ENCODE measurements at regions not wholly inside any gene's neighbourhood (a gene's known extent, or its start where the extent isn't known, plus 50 kb on each side); places are given as distances from the start of the nearest gene placed in this dataset.

DNA sequence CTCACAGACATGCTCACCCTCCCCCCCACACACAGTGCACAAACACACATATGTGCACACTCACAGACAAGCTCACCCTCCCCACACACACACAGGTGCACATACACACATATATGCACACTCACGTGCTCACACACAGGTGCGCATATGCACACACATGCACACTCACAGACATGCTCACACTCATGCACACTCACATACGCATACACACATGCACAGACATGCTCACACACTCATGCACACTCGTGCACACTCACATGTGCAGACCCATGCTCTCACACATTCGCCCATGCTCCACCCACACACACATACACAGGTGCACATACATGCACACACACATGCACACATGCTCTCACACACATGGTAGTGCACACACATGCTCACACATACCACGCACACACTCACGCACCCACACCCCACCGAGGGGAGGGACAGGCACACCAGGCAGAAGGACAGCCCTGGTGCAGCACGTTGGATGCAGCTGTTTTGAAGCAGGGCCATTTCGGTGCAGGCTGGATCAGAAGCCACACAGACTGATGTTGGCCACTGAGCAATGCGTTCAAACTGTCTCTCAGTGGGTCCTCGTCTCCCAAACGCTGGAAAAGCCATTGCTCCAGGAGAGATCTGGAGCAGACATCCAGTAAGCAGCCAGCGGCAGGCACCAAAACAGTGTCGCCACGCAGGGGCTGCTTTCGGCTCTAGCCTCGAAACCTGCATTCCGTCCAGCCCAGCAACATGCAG is 86.2 kb upstream of the ZNF469 start:
- no peak for DNase-seq (ENCODE audit: extremely low read depth, low read depth)

DNA sequence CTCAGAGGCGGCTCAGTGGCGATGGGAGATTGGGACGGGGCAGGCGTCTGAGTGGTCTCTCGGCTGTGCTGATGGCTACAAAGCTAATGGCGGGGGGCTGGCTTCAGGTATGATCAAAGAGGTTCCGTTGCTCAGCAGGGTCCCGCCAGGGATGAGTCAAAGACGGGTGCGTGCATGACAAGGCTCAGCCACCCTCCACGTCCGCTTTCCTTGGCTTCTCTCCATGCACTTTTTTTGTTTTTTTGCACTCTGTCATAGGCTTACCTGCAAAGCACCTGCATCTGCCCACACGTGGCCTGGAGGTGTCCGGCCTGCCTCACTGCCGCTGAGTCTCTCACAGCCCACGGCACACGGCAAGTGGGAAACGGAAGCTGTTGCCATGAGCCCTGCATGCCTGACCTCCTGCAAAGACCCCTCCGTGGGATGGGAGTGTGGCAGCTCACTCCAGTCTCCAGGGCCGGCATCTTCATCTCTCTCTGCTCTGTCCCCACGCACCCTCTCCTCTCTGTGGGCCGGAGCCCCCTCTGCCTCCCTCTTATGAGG is 85.5 kb upstream of the ZNF469 start:
- no peak for DNase-seq (ENCODE audit: extremely low read depth, low read depth)

DNA sequence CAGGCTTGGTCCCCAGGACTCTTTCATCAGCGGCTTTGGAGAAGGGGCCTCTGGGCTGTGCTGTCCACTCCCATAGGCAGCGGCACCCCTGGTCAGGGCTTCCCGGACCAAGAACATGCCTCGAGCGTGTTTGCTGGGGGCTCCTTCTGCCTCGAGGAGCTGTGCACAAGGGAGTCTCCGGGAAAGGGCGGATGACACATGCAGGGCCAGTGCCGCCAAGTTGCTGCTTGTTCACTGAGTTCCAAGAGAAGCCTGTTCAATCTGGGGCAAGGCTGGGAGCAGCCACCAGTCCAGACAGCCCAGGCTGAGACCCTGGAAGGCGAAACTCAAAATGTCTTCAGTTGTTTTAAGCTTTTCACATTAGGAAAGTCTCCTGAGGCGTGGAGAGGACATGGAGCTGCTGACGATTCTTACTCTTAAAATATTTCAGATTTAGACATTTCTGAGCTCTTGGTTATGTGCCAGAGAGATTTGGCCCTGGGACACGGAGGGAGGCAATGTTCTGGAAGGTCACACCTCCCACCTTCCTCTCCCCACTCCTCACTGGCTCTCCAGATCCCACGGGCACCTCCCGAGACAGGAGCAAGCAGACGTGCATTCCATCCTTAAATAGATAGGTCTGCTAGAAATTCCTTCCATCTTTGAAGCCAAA is 84.5 kb upstream of the ZNF469 start:
- DNase-seq (ENCODE audit: extremely low read depth, low read depth) = no peak

DNA sequence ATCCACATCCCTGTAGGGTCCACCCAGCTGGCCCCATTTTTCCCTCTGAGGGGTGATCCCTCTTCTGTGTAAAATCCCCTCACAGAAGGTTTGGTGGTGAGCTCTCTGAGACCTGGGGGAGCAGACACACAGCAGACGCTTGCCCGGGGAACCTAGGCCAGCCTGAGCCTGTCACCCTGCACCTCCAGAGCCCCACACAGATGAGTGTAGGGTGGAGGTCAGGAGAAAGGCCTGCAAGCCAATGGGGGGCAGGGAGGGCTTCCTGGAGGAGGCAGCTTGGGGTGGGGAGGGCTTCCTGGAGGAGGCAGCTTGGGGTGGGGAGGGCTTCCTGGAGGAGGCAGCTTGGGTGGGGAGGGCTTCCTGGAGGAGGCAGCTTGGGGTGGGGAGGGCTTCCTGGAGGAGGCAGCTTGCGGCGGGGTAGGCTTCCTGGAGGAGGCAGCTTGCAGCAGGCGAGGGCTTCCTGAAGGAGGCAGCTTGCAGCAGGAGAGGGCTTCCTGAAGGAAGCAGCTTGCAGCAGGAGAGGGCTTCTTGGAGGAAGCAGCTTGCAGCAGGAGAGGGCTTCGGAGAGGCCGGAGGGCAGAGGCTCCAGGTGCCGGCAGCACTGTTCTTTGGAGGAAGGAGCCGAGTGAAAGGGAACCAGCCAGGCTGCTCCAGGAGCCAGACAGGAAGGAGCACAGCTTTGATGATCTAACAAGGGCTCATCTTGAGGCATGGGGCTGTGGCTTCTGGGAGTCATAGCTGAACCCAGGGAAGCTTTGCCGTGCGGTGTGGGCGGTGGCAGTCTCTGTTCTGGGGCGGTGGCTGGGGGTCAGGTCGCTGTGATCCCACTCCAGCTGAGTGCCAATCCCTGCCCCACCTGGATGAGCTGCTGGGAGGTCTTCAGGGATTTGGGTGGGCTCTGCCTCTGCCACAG is 83.7 kb upstream of the ZNF469 start:
- no peak for DNase-seq (ENCODE audit: extremely low read depth, low read depth)

DNA sequence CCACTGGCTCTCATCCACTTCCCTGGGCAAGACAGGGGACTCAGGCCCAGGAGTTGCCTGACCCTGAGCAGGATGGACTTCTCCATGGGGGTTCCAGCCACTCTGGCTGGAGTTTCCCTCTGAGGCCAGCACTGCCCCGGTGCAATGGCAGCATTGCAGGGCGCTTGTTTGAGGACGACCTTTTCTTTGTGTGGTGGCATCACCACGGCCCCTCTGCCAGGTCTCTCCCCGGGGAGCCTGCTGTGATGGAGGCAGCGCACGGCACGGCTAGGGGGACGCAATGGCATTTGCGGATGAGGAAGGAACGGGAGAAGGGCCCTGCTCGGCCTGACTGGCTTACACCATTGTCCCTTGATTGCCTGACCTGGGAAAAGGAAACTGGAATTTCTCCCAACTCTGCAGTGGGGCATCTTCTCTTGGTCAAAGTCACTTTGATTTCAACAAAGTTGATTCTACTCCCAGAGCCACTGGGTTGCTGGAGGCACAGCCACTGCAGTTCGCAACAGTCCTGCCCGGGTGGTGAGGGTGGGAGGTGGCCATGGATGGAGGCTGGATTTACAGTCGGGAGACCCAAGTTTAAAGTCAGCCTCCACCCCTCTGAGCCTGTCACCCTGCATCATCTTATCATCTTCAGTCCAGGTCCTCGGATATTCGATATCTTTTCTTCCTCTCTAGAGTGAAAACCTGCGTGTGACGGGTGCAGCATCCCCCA is 82.9 kb upstream of the ZNF469 start:
- DNase-seq (ENCODE audit: extremely low read depth, low read depth) = no peak

DNA sequence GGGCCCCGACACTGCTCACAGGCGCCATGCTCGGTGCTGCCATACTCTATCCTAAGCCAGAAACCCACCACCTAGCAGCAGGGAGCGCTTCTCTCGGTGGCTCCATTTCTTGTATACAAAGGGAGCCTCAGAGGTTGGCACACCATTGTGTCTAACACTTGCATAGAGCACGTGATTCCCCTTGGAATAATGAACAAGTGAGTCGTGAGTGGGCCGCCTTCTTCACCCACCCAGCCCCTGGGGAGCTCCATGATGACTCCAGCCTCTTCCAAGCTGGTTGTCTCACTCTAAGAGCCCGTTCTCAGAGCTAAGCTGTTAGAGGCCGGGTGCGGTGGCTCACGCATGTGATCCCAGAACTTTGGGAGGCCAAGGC is 82.3 kb upstream of the ZNF469 start:
- DNase-seq (ENCODE audit: extremely low read depth, low read depth) = no peak

DNA sequence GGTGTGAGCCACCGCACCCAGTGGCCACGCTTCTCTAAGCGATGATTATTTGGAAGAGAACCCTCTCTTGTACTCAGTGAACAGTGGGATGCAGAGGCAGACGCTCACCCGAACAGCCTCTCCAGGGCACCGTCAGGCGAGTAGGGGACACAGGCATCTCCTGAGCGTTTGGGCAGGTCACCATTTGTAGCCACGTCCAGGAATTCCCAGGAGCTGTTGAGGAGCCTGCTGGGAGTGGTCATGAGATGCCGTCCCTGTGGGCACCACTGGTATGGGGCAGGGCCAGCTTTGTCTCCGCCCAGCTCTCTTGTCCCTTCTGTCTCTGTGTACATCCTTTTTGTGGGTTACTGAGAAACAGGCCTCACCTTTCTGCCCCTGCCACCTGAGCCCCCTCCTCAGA is 81.3 kb upstream of the ZNF469 start:
- no peak for DNase-seq (ENCODE audit: extremely low read depth, low read depth)

DNA sequence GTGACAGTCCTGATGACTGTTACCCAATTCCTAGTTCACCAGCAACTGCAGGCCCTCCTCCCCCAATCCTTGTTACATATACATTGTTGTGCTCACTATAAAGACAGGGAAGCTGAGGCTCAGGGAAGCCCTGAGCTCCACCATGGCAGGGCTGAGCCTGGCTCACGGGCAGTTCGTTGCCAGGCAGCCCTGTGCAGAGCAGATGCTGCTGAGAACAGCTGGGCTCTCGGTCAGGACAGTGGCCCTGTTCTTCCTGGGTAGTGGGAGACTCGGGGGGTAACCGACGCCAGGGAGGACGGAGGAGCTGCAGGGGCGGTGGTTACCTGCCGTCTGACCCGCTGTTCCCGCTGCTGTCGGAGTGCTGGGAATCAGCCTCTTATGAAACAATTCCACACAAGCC is 80.9 kb upstream of the ZNF469 start:
- DNase-seq (ENCODE audit: extremely low read depth, low read depth) = no peak

DNA sequence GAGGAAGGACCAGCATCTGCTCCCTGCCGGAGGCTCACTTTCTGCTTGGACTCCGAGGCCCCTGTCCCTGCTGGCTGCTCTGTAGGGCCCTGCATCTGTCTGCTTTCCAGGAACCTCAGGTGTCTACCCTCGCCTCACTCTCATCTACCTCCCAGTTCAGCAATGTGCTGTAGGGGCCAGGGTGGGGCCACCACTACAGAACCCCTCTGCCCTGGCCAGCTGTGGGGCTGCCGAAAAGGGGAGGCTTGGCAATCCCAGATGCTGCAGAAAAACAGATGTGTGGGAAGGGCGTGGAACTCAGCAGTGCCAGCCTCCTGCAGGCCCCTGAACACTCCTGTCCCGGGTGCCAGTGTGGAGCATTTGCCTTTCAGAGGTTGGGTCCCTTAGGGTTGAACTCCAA is 80.1 kb upstream of the ZNF469 start:
- DNase-seq (ENCODE audit: extremely low read depth, low read depth) = no peak

DNA sequence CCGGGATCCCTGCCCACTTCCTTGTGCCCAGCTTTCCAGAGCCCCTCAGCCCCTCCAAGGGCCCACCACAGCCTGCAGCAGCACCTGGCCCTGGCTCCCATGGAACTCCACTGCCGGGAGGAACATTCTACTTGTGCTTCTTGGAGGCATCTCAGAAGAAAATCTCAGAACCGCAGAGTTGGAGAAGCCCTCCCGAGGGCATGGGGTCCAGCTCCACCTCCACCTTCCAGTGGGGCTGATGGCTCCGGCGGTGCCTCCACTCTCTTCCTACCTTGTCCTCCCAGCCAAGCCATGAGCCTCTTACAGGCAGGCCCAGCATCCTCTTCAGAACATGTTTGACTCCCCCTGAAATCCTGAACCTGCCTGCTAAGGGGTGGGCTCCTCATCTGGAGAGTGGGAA is 79.4 kb upstream of the ZNF469 start:
- no peak for DNase-seq (ENCODE audit: extremely low read depth, low read depth)

DNA sequence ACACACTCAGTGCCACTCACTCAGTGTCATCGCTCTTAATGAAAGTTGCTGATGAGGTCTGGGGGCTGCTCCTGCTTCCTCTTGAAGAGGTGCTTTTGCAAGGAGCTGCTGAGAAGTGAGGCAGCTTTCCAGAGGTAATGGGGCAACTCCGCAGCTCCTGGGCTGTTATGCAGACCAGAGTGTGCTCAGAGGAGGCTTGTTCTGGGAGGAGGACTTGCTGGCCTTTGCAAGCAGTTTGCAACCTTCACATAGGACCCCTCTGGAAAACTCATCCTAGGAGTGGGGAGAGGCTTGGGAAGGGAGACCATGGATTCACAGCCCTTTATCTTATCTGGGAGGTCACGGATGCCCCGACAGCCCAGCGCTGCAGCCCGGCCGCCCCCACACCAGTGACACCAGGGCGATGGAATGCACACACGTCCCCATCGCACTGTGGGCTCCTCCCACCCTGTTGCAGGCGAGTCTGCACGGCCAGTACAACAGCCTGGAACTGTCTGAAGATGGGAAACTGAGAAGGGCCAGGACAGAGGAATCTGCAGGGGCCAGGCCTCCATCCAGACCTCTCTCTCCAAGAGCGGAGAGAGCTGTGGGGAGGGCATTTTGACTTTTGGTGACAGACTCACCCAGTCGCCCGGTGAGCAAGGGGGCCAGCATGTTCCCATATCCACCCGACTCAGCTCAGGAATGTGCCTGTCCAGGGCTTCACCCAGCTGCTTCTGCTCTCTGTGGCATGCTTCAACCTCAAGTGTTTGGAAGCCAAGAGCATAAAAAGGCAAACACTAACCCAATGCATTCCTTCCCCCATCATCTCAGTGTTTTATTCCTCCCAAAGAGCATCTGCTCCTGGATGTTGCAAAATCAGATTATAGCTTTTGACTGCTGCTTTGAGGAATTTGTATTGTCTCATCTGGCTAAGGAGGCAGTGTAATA is 78.6 kb upstream of the ZNF469 start:
- no peak for DNase-seq (ENCODE audit: extremely low read depth, low read depth)

DNA sequence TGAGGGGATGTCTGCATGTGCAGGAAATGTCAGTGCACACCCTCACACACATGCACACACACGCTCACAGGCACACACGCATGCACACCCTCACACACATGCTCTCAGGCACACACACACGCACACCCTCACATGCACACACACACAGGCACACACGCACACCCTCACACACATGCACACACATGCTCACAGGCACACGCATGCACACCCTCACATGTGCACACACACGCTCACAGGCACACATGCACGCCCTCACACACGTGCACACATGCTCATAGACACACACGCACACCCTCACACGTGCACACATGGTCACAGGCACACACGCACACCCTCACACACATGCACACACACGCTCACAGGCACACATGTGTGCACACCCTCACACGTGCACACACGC is 77.6 kb upstream of the ZNF469 start:
- no peak for DNase-seq (ENCODE audit: extremely low read depth, low read depth)

DNA sequence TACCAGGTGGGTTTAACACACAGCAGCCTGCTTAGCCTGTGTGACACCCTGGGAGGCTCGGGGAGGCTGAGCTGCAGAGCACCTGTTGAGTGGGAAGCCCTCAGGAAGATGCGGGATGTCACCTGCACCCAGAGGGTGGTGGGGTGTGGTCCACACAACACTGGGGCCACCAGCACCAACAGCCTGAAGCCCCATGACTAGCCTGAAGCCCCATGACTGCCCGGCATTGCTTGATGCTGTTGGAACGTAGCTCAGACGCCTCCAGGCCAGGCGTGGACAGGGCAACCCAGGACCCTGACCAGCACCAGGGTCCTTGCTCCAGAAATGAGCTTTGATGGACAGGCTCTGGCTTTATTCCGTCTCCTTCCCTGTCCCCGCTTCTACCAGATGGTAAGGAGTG is 76.3 kb upstream of the ZNF469 start:
- DNase-seq (ENCODE audit: extremely low read depth, low read depth) = no peak

DNA sequence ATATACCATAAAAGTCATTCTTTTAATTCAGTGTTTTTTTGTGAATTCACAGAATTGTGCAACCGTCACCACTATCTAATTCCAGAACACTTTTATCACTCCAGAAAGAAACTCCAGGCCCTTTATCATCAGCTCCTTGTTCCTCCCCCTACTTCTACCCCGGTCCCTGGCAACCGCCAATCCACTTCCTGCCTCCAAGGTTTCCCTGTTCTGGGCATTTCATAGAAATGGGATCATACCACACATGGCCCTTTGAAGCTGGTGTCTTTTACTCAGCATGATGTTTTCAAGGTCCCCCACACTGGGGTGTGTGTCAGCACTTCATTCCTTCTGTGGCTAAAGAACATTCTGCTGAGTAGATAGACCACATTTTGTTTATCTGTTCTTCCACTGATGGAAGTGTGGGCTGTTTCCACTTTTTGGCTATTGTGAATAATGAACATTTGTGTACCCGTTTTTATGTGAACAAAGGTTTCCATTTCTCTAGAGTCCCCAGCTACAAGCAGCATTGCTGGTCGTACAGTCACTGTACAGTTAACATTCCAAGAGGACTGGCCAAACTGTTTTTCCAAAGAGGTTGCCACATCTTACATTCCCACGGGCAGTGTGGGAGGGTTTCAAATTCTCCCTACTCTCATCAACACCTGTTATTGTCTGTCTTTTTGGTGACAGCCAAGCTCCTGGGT is 75.8 kb upstream of the ZNF469 start:
- DNase-seq (ENCODE audit: extremely low read depth, low read depth) = no peak

DNA sequence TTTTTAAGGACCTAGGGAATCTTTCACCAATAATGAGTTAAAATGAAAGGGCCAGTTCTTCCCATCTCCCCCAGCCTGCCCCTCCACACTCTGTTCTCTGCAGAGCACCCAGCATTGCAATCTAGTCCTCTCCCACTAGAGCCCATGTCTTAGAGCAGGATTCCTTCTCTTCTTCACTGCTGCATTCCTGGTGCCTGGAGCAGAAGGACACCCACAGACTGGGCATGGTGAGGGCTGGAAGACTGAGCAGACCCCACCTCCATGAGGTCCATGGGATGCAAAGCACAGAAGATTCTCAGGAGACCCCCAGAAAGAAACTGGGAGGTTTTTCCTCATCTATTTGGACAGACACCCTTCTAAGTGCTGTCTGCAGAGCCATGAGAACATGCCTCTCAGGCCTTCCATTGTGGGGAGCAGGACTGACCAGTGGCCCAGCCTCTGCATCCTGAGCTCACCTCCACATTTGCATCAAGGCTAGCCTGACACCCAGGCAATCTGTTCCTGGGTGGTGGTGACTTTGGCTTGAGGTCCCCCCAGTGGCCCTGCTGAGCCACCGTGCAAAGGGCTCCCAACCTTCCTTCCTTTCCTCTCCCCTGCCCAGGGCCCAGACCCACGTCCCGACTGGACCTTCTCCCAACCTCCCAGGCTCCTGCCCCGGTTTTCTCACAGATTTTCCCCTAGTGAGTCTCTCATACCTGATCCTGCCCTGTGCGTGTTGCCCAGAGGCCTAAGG is 74.2 kb upstream of the ZNF469 start:
- DNase-seq (ENCODE audit: extremely low read depth, low read depth) = no peak

DNA sequence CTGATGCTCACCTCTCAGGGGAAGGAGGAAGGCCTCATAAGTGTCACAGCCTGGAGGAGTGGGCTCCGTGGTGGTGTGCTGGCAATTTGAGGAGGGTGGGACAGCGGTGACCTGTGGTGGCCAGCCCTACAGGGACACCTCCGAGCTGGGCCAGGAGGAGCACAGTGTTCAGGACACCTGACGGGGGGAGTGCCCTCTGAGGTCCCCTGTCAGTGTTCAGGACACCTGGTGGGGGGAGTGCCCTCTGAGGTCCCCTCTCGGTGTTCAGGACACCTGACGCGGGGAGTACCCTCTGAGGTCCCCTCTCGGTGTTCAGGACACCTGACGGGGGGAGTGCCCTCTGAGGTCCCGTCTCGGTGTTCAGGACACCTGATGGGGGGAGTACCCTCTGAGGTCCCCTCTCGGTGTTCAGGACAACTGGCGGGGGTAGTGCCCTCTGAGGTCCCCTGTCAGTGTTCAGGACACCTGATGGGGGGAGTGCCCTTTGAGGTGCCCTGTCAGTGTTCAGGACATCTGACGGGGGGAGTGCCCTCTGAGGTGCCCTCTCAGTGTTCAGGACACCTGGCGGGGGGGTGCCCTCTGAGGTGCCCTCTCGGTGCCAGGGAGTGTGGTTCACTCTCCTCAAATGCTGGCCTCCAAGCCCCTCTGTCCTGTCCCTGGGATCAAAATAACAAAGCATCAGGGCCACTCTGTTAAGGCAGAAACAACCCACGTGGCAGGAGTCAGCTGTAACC is 73.4 kb upstream of the ZNF469 start:
- DNase-seq (ENCODE audit: extremely low read depth, low read depth) = no peak

DNA sequence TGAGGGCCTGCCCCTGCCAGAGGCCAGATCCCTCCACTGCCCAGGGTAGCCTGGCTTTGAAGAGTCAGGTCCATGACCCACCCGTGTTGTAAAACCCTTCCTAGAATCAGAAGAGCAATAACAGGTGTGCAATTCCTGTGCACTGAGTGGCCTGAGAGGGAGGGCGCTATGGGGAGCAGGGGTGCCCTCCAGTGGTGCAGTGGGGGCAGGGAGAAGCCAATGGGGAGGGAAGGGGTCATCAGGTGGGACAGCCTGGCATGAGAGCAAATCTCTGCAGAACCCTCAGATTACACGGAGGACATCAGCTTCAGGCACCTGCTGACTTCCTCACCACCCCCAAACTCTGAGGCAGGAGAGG is 72.9 kb upstream of the ZNF469 start:
- no peak for DNase-seq (ENCODE audit: extremely low read depth, low read depth)
